HCT116 (cell line): ENCODE measurements at regions not wholly inside any gene's neighbourhood (a gene's known extent, or its start where the extent isn't known, plus 50 kb on each side); places are given as distances from the start of the nearest gene placed in this dataset.

ENCODE experiments used
- ATF3 ChIP-seq: IDR thresholded peaks from 2 replicates; pipeline ENCODE4 v1.6.1; 2012
- CEBPB ChIP-seq: IDR thresholded peaks from 2 replicates; pipeline ENCODE4 v1.6.1; 2012; ENCODE audit warnings: low read depth
- CTCF ChIP-seq, 3 experiments: fragments of 200-600 bp in 1 of 3; sonication (generic) in 1 of 3; IDR thresholded peaks in 2 of 3; conservative IDR thresholded peaks in 1 of 3; 2 replicates each; pipeline ENCODE4 v1.5.1; 2012 to 2017; ENCODE audit warnings: low read depth in 2 of 3, low read length in 2 of 3, antibody characterized with exemption in 1 of 3, borderline replicate concordance in 1 of 3, control low read depth in 1 of 3, mild to moderate bottlenecking in 1 of 3, mixed read lengths in 1 of 3, mixed run types in 1 of 3, moderate library complexity in 1 of 3; ENCODE audit not compliant: insufficient read depth in 1 of 3
- EGR1 ChIP-seq: IDR thresholded peaks from 2 replicates; pipeline ENCODE4 v1.6.1; 2012; ENCODE audit warnings: low read depth
- EZH2 ChIP-seq: fragments of 200-600 bp; sonication (generic); IDR thresholded peaks from 2 replicates; pipeline ENCODE4 v1.6.1; 2017; ENCODE audit warnings: antibody characterized with exemption, mixed run types
- POLR2A ChIP-seq: IDR thresholded peaks from 2 replicates; pipeline ENCODE4 v1.7.0; 2011; ENCODE audit warnings: borderline replicate concordance; ENCODE audit not compliant: insufficient read depth, insufficient read length; ENCODE audit errors: extremely low read depth
- RAD21 ChIP-seq: IDR thresholded peaks from 2 replicates; pipeline ENCODE4 v1.6.1; 2012; ENCODE audit warnings: low read depth, mild to moderate bottlenecking
- SP1 ChIP-seq: IDR thresholded peaks from 2 replicates; pipeline ENCODE4 v1.6.1; 2012; ENCODE audit warnings: low read depth
- ZBTB33 ChIP-seq: IDR thresholded peaks from 2 replicates; pipeline ENCODE4 v1.6.1; 2011; ENCODE audit warnings: mild to moderate bottlenecking, low read length, moderate library complexity; ENCODE audit not compliant: insufficient replicate concordance; ENCODE audit errors: extremely low read depth

- TF ChIP-seq RAD21 = no peak
- TF ChIP-seq CTCF (IDR thresholded peaks at IDR 0.05 in 2 of 3, conservative IDR thresholded peaks at IDR 0.05 in 1 of 3; ENCODE audit: borderline replicate concordance in 1 of 3, insufficient read depth in 1 of 3, low read depth in 2 of 3, low read length in 2 of 3) = no peak
- TF ChIP-seq POLR2A = no peak
- no peak for TF ChIP-seq EZH2
- TF ChIP-seq SP1 = no peak
- no peak for TF ChIP-seq EGR1
- no peak for TF ChIP-seq CEBPB
- no peak for TF ChIP-seq ATF3
- no peak for TF ChIP-seq ZBTB33
These were observed 335.3 kb downstream of the MN1 start for GRCh38 chr22:27466229-27466628.
